ENCODE measurements at regions not wholly inside any gene's neighbourhood (a gene's known extent, or its start where the extent isn't known, plus 50 kb on each side); places are given as distances from the start of the nearest gene placed in this dataset.
A peak's percentile ranks its signal among the peaks of the same experiment; 100 is the strongest.

- no peak for DNase-seq (ENCODE audit: low read depth)
- H3K4me3 ChIP-seq (ENCODE audit: low read length) = no peak overlapping the region
- TF ChIP-seq CTCF (IDR thresholded peaks at IDR 0.05; ENCODE audit: insufficient read depth, low read depth, low read length, missing control alignments) = no peak
Observed at GRCh38 chr7:19463581-19463980, 245.3 kb downstream of the POLR1F start.

GRCh38 chr7:19455623-19456022 lies 253.2 kb downstream of the POLR1F start:
- H3K4me3 ChIP-seq (ENCODE audit: low read length) = no peak overlapping the region
- TF ChIP-seq CTCF (IDR thresholded peaks at IDR 0.05; ENCODE audit: insufficient read depth, low read depth, low read length, missing control alignments) = no peak
- DNase-seq (ENCODE audit: low read depth) = peak; percentile 7

GRCh38 chr7:19448091-19448490 lies 260.7 kb downstream of the POLR1F start:
- DNase-seq (ENCODE audit: low read depth) = no peak
- no peak for TF ChIP-seq CTCF (IDR thresholded peaks at IDR 0.05; ENCODE audit: insufficient read depth, low read depth, low read length, missing control alignments)
- no peak overlapping the region for H3K4me3 ChIP-seq (ENCODE audit: low read length)

- no peak overlapping the region for H3K4me3 ChIP-seq (ENCODE audit: low read length)
- peak; percentile 71 for TF ChIP-seq CTCF (IDR thresholded peaks at IDR 0.05; ENCODE audit: insufficient read depth, low read depth, low read length, missing control alignments)
- DNase-seq (ENCODE audit: low read depth) = peak; percentile 63
Observed at GRCh38 chr7:19442016-19442785, 266.6 kb downstream of the POLR1F start.

- DNase-seq (ENCODE audit: low read depth) = no peak
- H3K4me3 ChIP-seq (ENCODE audit: low read length) = no peak overlapping the region
- TF ChIP-seq CTCF (IDR thresholded peaks at IDR 0.05; ENCODE audit: insufficient read depth, low read depth, low read length, missing control alignments) = no peak
Observed at GRCh38 chr7:19439517-19439916, 269.3 kb downstream of the POLR1F start.

GRCh38 chr7:19437446-19437845 lies 271.4 kb downstream of the POLR1F start:
- H3K4me3 ChIP-seq (ENCODE audit: low read length) = no peak overlapping the region
- no peak for TF ChIP-seq CTCF (IDR thresholded peaks at IDR 0.05; ENCODE audit: insufficient read depth, low read depth, low read length, missing control alignments)
- DNase-seq (ENCODE audit: low read depth) = no peak

GRCh38 chr7:19427944-19428343 lies 280.9 kb downstream of the POLR1F start:
- TF ChIP-seq CTCF (IDR thresholded peaks at IDR 0.05; ENCODE audit: insufficient read depth, low read depth, low read length, missing control alignments) = no peak
- DNase-seq (ENCODE audit: low read depth) = no peak
- no peak overlapping the region for H3K4me3 ChIP-seq (ENCODE audit: low read length)

Data from epithelial cell of esophagus (primary cell).